Muscle layer of colon (tissue), 2 donors: ENCODE measurements at regions not wholly inside any gene's neighbourhood (a gene's known extent, or its start where the extent isn't known, plus 50 kb on each side); places are given as distances from the start of the nearest gene placed in this dataset.

Experiments
- H3K27ac ChIP-seq: one replicate; pipeline ENCODE4 v1.7.0; 2013; ENCODE audit warnings: low read depth, mild to moderate bottlenecking, low read length, moderate library complexity
- H3K27me3 ChIP-seq, 2 donors: one replicate each; pipeline ENCODE4 v1.7.0; 2013; ENCODE audit warnings: low read length in 2 of 2, mild to moderate bottlenecking in 2 of 2; ENCODE audit not compliant: insufficient read depth in 2 of 2, control insufficient read depth in 1 of 2
- H3K36me3 ChIP-seq: one replicate; pipeline ENCODE4 v1.7.0; 2013; ENCODE audit warnings: mild to moderate bottlenecking, low read length; ENCODE audit not compliant: insufficient read depth
- H3K4me1 ChIP-seq: one replicate; pipeline ENCODE4 v1.7.0; 2013; ENCODE audit warnings: mild to moderate bottlenecking, low read length; ENCODE audit not compliant: insufficient read depth
- H3K4me3 ChIP-seq, 2 donors: one replicate each; pipeline ENCODE4 v1.7.0; 2013; ENCODE audit warnings: low read length in 2 of 2, low read depth in 1 of 2, mild to moderate bottlenecking in 1 of 2, moderate library complexity in 1 of 2
- H3K9ac ChIP-seq: one replicate; pipeline ENCODE4 v1.7.0; 2013; ENCODE audit warnings: low read length
- H3K9me3 ChIP-seq: one replicate; pipeline ENCODE4 v1.7.0; 2013; ENCODE audit warnings: mild to moderate bottlenecking, low read length
- donor health status: abdominal sarcoma.
- donor health status: Adenocarcinoma of cecum.

- Histone ChIP-seq H3K27me3 (no peaks in the 10 kb centered on the region), H3K36me3 (no peaks in the 10 kb centered on the region), H3K9ac (no peak overlapping the region), H3K9me3 (no peaks in the 10 kb centered on the region), H3K4me3 (no peak overlapping the region), H3K27ac (no peak overlapping the region), H3K4me1 (no peaks in the 10 kb centered on the region)
Measured at GRCh38 chr3:146801492-146801891, 196.3 kb upstream of the PLSCR5 start.

GRCh38 chr3:146800484-146800883 is 195.3 kb upstream of the PLSCR5 start:
- Histone ChIP-seq H3K27ac (no peak overlapping the region), H3K9ac (no peak overlapping the region), H3K4me1 (no peaks in the 10 kb centered on the region), H3K36me3 (no peaks in the 10 kb centered on the region), H3K9me3 (no peaks in the 10 kb centered on the region), H3K27me3 (no peaks in the 10 kb centered on the region), H3K4me3 (no peak overlapping the region)

- Histone ChIP-seq H3K27me3 (no peaks in the 10 kb centered on the region), H3K4me1 (no peaks in the 10 kb centered on the region), H3K4me3 (no peak overlapping the region), H3K9ac (no peak overlapping the region), H3K36me3 (no peaks in the 10 kb centered on the region), H3K27ac (no peak overlapping the region), H3K9me3 (no peaks in the 10 kb centered on the region)
Measured at GRCh38 chr3:146796078-146796477, 190.9 kb upstream of the PLSCR5 start.

GRCh38 chr3:146783446-146783845 is 178.3 kb upstream of the PLSCR5 start:
- Histone ChIP-seq H3K27me3 (no peaks in the 10 kb centered on the region), H3K9me3 (no peaks in the 10 kb centered on the region), H3K4me1 (peaks cover 9% of the 10 kb centered on the region), H3K9ac (no peak overlapping the region), H3K36me3 (no peaks in the 10 kb centered on the region), H3K4me3 (no peak overlapping the region), H3K27ac (no peak overlapping the region)

GRCh38 chr3:146781606-146782005 is 176.5 kb upstream of the PLSCR5 start:
- no peak overlapping the region for H3K9ac ChIP-seq
- H3K36me3 ChIP-seq, result no peaks in the 10 kb centered on the region
- H3K9me3 ChIP-seq, result no peaks in the 10 kb centered on the region
- peaks cover 9% of the 10 kb centered on the region for H3K4me1 ChIP-seq
- no peak overlapping the region for H3K27ac ChIP-seq
- H3K27me3 ChIP-seq, result no peaks in the 10 kb centered on the region
- no peak overlapping the region for H3K4me3 ChIP-seq

- no peaks in the 10 kb centered on the region for H3K36me3 ChIP-seq
- H3K4me3 ChIP-seq, result no peak overlapping the region
- H3K9ac ChIP-seq, result no peak overlapping the region
- H3K27me3 ChIP-seq, result no peaks in the 10 kb centered on the region
- peaks cover 9% of the 10 kb centered on the region for H3K4me1 ChIP-seq
- H3K9me3 ChIP-seq, result no peaks in the 10 kb centered on the region
- no peak overlapping the region for H3K27ac ChIP-seq
Measured at GRCh38 chr3:146781059-146781458, 175.9 kb upstream of the PLSCR5 start.

- Histone ChIP-seq H3K27me3 (no peaks in the 10 kb centered on the region), H3K9ac (no peak overlapping the region), H3K9me3 (no peaks in the 10 kb centered on the region), H3K36me3 (no peaks in the 10 kb centered on the region), H3K27ac (no peak overlapping the region), H3K4me3 (no peak overlapping the region), H3K4me1 (peaks cover 9% of the 10 kb centered on the region)
Measured at GRCh38 chr3:146780251-146780650, 175.1 kb upstream of the PLSCR5 start.

- Histone ChIP-seq H3K9me3 (no peaks in the 10 kb centered on the region), H3K27ac (no peak overlapping the region), H3K27me3 (no peaks in the 10 kb centered on the region), H3K9ac (no peak overlapping the region), H3K4me3 (no peak overlapping the region), H3K36me3 (no peaks in the 10 kb centered on the region), H3K4me1 (peaks cover 9% of the 10 kb centered on the region)
Measured at GRCh38 chr3:146777941-146778340, 172.8 kb upstream of the PLSCR5 start.

- no peak overlapping the region for H3K9ac ChIP-seq
- no peaks in the 10 kb centered on the region for H3K27me3 ChIP-seq
- H3K27ac ChIP-seq, result no peak overlapping the region
- no peak overlapping the region for H3K4me3 ChIP-seq
- H3K9me3 ChIP-seq, result no peaks in the 10 kb centered on the region
- H3K4me1 ChIP-seq, result no peaks in the 10 kb centered on the region
- H3K36me3 ChIP-seq, result no peaks in the 10 kb centered on the region
Measured at GRCh38 chr3:146772211-146772743, 167.1 kb upstream of the PLSCR5 start.

- Histone ChIP-seq H3K36me3 (no peaks in the 10 kb centered on the region), H3K27me3 (no peaks in the 10 kb centered on the region), H3K9ac (no peak overlapping the region), H3K27ac (no peak overlapping the region), H3K4me3 (no peak overlapping the region), H3K9me3 (no peaks in the 10 kb centered on the region), H3K4me1 (no peaks in the 10 kb centered on the region)
Measured at GRCh38 chr3:146770881-146771280, 165.7 kb upstream of the PLSCR5 start.

GRCh38 chr3:146770301-146770700 is 165.2 kb upstream of the PLSCR5 start:
- H3K9me3 ChIP-seq, result no peaks in the 10 kb centered on the region
- H3K27me3 ChIP-seq, result no peaks in the 10 kb centered on the region
- H3K9ac ChIP-seq, result no peak overlapping the region
- H3K36me3 ChIP-seq, result no peaks in the 10 kb centered on the region
- H3K27ac ChIP-seq, result no peak overlapping the region
- no peak overlapping the region for H3K4me3 ChIP-seq
- no peaks in the 10 kb centered on the region for H3K4me1 ChIP-seq

GRCh38 chr3:146757759-146758158 is 152.6 kb upstream of the PLSCR5 start:
- no peak overlapping the region for H3K27ac ChIP-seq
- no peaks in the 10 kb centered on the region for H3K9me3 ChIP-seq
- no peaks in the 10 kb centered on the region for H3K36me3 ChIP-seq
- H3K9ac ChIP-seq, result no peak overlapping the region
- H3K27me3 ChIP-seq, result no peaks in the 10 kb centered on the region
- H3K4me1 ChIP-seq, result no peaks in the 10 kb centered on the region
- H3K4me3 ChIP-seq, result no peak overlapping the region
